Non-pigmented ciliary epithelial cell (primary cell): ENCODE measurements at regions not wholly inside any gene's neighbourhood (a gene's known extent, or its start where the extent isn't known, plus 50 kb on each side); places are given as distances from the start of the nearest gene placed in this dataset.
"Not testable (repeated sequence)": the region's sequence is repeated elsewhere in the genome, so short reads cannot be mapped to it uniquely, and the experiment has no call there.

Experiments used
- DNase-seq: peaks from one replicate; pipeline ENCODE4 v3.0.0-alpha.2; 2010; ENCODE audit warnings: low read depth

DNA sequence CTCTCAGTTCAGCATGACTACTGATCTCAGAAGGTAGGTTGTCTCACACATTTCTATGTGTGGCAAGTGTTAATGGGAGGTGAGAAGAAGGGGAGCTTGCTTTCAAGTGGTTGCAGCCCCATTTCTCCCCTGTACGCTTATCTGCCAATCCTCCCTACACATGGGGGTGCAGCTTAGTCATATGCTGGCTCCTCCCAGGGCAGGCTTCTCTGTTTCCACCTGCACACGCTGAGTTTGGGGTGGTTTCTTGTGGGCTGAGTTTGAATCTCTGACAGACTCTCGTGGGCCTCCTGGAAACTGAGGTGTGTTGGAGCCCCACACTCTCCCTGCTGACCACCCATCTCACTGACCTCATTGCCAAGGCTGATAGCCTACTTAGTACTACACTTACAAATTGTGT lies 435.8 kb upstream of the MTPN start:
- DNase-seq: no peak

DNA sequence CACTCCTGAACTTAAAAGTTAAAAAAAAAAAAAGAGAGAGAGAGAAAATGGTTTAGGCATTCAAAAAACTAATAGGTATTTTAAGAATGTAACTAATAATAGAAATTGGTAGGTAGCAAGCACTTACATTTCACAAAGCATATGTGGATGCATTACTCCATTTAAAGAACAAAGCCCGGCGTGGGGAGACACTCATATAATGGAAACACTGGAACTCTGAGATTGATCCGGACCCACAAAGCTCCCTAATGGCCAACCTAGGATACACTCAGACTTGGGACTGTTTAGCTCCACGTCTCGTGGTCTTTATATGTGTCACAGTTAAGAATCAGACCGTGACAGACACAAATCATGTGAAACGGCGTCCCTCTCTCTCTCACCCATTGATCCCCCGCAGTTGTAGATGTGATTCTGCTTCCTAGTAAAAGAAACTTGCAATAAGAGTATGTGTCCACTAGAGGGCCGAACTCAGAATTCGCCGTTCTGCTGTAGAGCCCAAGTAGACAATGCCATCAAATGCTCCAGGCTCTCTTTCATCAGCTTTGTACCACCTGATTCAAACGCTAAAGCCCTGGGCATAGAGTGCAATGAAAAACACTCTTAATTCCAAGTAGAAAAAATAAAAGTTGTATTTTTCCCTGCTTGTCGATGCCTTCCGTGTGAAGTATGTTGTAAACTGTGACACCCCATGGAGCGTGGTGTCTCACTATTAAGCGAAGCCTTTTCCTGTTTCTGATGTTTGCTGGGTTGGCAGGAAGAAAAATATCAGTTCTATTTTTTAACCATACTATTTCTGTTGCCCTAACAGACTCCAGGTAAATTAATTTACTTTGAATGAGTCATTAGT lies 429.0 kb upstream of the MTPN start:
- DNase-seq: peak; percentile 11

DNA sequence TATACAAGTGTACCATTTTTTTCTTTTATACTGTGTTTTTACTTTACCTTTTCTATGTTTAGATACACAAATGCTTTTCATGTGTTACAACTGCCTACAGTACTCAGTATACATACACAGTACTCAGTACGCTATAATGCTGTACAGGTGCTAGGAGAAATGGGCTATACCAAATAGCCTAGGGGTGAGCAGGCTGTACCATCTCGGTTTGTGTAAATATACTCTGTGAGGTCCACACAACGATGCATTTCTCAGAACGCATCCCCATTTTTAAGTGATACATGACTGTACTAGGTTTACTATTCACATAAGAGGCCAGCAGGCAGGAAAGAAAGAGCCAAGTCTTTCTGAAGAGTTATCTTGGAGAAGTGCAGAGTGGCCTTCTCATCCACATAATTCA lies 426.4 kb upstream of the MTPN start:
- DNase-seq: no peak

GRCh38 chr7:136400877-136401276 lies 423.7 kb upstream of the MTPN start:
- no peak for DNase-seq

- no peak for DNase-seq
Measured at GRCh38 chr7:136399385-136399784, 422.2 kb upstream of the MTPN start.

DNA sequence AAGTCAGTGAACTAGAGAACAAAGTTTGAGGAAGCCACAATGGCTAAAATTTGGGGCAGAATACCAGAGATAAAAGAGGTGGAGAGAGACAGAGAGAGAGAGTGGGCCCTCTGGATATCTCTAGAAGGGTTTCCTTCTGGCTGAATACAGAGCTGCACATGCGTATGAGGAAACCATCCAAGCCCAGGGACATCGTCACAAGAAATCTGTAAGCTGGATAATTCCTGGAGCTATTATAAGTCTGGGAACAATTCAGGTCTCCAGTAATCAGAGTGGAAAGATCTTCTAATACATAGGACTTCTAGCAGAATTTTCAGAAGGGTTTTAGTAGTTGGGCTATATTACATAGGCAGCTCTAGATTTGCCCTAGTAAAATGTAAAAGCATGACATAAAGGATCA lies 415.7 kb upstream of the MTPN start:
- DNase-seq: no peak

DNA sequence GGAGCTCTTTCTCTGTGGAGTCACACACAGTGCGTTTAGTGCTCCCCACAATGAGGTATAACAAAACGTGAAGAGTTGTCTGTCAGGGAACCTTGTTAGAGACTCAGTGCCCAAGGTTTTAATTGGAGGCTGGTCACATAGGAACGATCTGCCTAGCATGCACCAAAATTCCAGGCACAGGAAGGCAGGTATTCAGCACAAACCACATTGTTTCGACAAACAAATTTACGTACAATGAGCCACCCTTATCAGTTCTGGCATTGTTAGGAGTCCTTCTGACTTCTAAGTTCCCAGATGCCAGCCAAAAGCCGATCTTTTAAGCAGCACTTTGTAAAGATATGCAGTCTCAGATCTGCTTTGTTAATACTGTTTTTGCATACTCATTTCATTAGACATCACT lies 414.2 kb upstream of the MTPN start:
- no peak for DNase-seq

DNA sequence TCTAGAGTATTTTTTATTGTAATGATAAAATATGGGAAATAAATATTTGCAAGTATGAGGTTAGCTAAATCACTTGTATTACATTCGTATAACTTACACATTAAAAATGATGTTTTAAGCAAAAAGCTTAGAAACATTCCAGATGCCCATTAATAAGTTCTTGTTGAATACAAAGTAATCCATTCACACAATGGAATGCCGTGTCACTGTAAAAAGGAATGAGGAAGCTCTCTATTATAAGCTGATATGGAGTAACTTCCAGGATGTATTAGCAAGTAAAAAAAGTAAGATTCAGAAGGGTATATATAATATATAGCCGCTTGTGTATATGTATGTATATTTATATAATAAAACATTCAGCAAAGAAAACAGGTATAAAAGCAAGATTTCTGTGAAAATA lies 412.8 kb upstream of the MTPN start:
- DNase-seq: no peak

GRCh38 chr7:136386876-136387275 lies 409.7 kb upstream of the MTPN start:
- no peak for DNase-seq

DNA sequence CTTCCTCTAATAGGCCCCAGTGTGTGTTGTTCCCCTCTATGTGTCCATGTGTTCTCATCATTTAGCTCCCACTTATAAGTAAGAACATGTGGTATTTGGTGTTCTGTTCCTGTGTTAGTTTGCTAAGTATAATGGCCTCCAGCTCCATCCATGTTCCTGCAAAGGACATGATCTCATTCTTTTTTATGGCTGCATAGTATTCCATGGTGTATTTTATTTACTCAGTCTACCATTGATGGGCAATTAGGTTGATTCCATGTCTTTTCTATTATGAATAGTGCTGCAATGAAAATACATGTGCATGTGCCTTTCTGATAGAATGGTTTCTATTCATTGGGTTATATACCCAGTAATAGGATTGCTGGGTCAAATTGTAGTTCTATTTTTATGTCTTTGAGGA lies 394.2 kb upstream of the MTPN start:
- not testable (repeated sequence) for DNase-seq

DNA sequence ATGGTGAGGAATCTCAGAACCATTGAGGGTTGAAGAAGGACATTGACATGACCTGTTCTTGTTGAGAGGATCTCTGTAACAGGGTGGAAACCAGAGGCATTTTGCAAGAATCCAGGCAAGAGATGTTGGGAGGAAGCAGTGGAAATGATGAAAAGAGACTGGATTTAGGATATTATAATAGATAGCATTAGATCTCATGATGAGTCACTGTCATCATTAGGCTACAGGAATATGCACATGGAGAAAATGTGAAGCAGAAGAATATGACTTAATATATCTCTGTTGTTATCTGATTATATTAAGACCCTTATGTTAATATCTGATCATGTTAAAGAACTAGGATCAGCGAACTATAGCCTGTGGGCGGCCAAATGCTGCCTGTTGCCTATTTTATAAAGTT lies 393.0 kb upstream of the MTPN start:
- no peak for DNase-seq

GRCh38 chr7:136369225-136369624 lies 392.1 kb upstream of the MTPN start:
- no peak for DNase-seq

DNA sequence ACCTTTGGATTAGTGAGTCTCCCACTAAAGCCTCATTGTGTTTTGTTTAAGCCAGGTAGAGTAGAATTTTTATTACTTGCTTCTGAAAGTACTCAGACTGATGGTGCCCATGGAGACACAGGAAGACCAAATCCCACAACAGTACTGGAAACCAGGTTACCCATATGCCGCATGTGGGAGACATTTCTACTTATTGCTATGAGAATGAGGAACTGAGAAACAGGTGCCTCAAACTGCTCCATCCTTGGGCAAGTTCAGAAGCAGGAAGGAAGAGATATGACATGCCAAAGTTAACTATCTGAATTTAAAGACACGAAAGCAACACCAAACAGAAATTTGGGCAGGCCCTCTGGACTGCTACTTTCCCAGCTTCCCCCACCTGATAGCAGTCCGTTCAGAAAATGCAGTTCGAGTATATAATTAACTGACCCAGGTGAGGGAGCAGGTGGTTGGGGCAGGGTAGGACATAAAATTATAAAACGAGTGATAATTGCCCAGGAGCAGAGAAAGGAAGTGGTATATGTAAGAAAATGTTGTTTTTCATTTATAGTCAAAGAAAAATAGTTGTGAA lies 382.3 kb upstream of the MTPN start:
- no peak for DNase-seq

DNA sequence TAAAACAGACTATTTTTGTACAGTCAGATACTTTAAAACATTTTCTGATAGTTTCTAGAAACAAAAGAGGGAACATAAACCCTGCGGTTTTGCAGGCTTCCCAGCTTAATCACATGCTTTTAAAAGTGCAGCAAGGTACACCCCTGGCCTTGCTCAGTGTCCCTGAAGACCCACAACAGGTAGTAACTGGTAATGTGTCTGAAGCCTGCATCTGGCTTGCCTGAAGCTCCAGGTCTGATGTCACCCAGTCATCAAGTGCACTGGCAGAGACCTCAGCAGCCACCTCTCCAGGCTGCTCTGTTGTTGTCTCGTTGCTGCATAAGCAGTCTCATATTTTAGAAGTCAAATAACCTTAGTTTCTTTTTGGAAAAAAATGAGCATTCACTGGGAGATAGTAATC lies 376.1 kb upstream of the MTPN start:
- DNase-seq: no peak

DNA sequence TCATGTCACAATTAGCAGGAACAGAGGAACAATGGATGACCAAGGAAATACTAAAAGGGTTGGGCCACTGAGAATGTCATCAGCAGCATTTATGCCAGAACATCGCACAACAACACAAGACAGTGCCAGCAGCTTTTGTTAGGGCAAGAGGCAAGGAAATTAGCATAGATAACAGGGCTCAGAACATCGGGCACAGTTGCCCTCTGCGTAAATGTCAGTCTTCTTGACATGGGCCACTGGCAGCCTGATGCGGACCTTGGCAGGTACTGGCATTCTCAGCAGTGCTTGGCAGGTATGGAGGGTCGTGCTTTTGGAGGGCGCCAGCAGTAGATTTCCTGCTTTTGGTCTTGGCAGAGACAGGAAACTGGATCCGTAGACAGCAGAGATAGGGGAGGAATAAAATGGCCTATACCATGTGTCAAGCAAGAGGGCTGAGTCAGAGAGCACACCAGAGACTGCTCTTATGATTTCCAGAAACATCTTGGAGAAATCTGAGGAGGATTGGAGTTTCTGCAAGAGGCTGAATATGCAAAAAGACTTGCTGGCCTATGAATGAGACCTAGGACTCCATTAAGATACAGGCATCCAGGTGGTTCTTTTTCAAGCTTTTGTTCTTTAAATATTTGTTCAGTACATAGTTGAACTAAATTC lies 371.5 kb upstream of the MTPN start:
- DNase-seq: no peak

GRCh38 chr7:136348142-136348541 lies 371.0 kb upstream of the MTPN start:
- no peak for DNase-seq

- no peak for DNase-seq
Measured at GRCh38 chr7:136347488-136347887, 370.3 kb upstream of the MTPN start.

- DNase-seq: no peak
Measured at GRCh38 chr7:136342251-136342650, 365.1 kb upstream of the MTPN start.

DNA sequence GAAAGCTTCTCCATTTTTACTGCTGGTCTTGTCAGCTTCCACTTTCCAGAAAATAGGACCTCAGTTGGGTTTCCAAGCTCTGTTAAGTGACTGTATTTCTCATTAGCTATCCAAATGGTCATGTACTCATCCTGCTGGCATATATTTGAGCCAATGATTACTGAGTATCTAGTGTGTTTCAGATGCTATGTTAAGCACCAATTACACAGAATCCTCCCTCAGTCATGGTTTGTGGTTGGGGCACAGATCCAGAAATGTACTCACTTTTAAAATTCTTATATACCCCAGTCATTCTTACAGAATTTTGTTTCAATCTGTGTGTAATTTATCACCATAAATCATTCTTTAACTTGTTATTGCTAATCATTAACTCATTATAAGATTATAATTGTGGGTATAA lies 362.3 kb upstream of the MTPN start:
- DNase-seq: no peak

GRCh38 chr7:136336932-136337331 lies 359.8 kb upstream of the MTPN start:
- DNase-seq: no peak

DNA sequence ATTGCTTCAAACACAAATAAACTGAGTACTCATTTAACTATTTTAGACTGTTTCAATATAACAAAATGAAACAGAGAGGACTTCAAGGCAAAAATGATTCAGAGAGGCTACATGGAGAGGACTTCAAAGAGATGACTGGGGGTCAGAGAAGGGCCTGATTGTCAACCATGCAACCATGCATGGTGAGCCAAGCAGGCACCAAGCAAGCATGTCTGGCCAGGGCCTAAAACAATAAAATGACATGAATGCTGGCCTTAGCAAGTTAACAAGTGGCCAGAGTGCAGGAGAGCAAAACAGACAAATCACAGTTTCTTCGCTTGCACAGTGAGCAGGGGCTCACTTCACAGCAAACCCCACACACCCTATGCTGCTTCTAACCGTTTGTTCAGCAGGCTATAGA lies 356.5 kb upstream of the MTPN start:
- no peak for DNase-seq

- DNase-seq: no peak
Measured at GRCh38 chr7:136326045-136326609, 349.0 kb upstream of the MTPN start.

DNA sequence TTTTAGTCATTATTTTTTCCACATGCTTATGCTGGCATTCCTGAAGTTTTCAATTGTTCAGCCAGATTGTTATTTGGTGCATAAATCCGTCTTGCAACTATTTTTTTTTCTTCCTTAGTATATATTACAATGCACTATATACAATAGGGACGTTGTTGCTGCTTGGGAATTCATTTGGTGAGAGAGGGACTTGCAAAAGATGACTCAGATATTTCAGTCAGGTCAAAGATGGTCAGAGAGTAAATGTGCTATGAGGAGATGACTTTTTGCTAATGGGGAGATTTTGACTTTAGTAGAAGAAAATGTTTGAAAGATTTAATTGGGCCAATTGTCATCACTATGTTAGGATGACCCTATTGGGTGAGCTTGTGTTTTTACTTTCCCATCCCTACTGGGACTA lies 348.4 kb upstream of the MTPN start:
- DNase-seq: no peak
